Psoas muscle (tissue), 7 donors: ENCODE measurements at regions not wholly inside any gene's neighbourhood (a gene's known extent, or its start where the extent isn't known, plus 50 kb on each side); places are given as distances from the start of the nearest gene placed in this dataset.

Source experiments
- ATAC-seq, 4 donors: fragments of 200-7000 bp; cut with Tn5 transposase; one replicate each; pipeline ENCODE4 v1.9.1; 2020; ENCODE audit warnings: moderate library complexity in 3 of 4, mild to moderate bottlenecking in 2 of 4
- DNase-seq, 2 donors: peaks; one replicate each; pipeline ENCODE4 v3.0.0-alpha.2; 2020
- H3K27ac ChIP-seq: fragments of 200-600 bp; one replicate; pipeline ENCODE4 v1.8.0; 2022
- H3K27me3 ChIP-seq, 3 donors: fragments of 200-600 bp in 1 of 3; one replicate each; pipeline versions ENCODE4 v1.6.1 to v1.8.0; 2013 to 2022; ENCODE audit warnings: low read length in 2 of 3, mild to moderate bottlenecking in 2 of 3, moderate library complexity in 1 of 3; ENCODE audit not compliant: insufficient read depth in 3 of 3
- H3K36me3 ChIP-seq, 2 donors: fragments of 200-600 bp in 1 of 2; one replicate each; pipeline versions ENCODE4 v1.6.1 to v1.8.0; 2013 to 2022; ENCODE audit warnings: low read depth in 1 of 2, mild to moderate bottlenecking in 1 of 2, moderate library complexity in 1 of 2; ENCODE audit not compliant: insufficient read depth in 1 of 2
- H3K4me1 ChIP-seq: fragments of 200-600 bp; one replicate; pipeline ENCODE4 v1.8.0; 2022
- H3K4me3 ChIP-seq: fragments of 200-600 bp; one replicate; pipeline ENCODE4 v1.8.0; 2022; ENCODE audit warnings: mild to moderate bottlenecking
- H3K9me3 ChIP-seq: fragments of 200-600 bp; one replicate; pipeline ENCODE4 v1.8.0; 2022
- WGBS, 3 donors: extraction: QIAGEN DNeasy Blood & Tissue Kit; methylation state at CpG; one replicate each; pipeline versions ENCODE4 v1.1.6 to v1.1.7; 2013; 5-methylcytosine and 5-hydroxymethylcytosine counted together
- intact Hi-C, 2 donors: fragments of 100-400 bp; cut with DNase I; formaldehyde crosslinking; loops; one replicate each; pipeline versions ENCODE4 v1.11.0 to v1.14.2; 2022
- TF ChIP-seq, protein P1 (sequence below): fragments of 200-600 bp; IDR thresholded peaks from one replicate; pipeline ENCODE4 v1.8.0; 2022; ENCODE audit warnings: antibody characterized with exemption
- donor health status: healthy with polysubstance abuse.
- donor health status: DM: no; HTN: no; CAD: no; lungs with moderate emphysema.
- donor health status: Bipolar disorder and iron deficiency.
- donor health status: healthy.
- donor health status: DM: yes; HTN: yes; CAD: no.
- donor health status: DM: no; HTN: no; CAD: no.
- donor health status: DM: yes; HTN: yes; CAD: no.

DNA sequence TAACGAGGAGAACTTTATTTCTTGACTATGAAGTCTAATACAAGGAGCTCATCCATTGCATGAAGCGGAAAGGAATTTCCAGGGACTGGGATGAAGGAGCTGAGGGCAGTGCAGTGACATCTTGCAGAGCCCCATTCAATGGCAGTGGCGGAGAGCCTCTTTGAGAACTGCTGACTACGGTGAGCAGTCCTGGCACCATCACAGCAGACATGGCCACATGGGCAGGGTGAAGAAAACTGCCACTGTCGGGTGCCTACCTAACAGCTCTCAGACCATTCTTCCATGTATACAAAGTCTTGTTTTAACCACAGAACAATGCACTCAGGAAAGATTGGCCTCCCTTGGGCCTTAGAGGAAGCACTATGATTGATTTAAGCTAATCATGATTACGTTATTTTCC, 506.1 kb upstream of the DCC start:
- DNase-seq, result no peak
- no peaks in the 10 kb centered on the region for H3K9me3 ChIP-seq
- H3K27me3 ChIP-seq, result no peaks in the 10 kb centered on the region
- 67 to 79% (median 68%) methylated on average over 6 of the region's 6 CpGs for WGBS, 3 donors
- TF ChIP-seq, protein P1, sequence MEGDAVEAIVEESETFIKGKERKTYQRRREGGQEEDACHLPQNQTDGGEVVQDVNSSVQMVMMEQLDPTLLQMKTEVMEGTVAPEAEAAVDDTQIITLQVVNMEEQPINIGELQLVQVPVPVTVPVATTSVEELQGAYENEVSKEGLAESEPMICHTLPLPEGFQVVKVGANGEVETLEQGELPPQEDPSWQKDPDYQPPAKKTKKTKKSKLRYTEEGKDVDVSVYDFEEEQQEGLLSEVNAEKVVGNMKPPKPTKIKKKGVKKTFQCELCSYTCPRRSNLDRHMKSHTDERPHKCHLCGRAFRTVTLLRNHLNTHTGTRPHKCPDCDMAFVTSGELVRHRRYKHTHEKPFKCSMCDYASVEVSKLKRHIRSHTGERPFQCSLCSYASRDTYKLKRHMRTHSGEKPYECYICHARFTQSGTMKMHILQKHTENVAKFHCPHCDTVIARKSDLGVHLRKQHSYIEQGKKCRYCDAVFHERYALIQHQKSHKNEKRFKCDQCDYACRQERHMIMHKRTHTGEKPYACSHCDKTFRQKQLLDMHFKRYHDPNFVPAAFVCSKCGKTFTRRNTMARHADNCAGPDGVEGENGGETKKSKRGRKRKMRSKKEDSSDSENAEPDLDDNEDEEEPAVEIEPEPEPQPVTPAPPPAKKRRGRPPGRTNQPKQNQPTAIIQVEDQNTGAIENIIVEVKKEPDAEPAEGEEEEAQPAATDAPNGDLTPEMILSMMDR, result no peak
- H3K4me1 ChIP-seq, result no peaks in the 10 kb centered on the region
- H3K4me3 ChIP-seq, result no peak overlapping the region
- H3K27ac ChIP-seq, result no peak overlapping the region
- intact Hi-C loops, result no loop called here
- no peaks in the 10 kb centered on the region for H3K36me3 ChIP-seq
- ATAC-seq, result no peak

DNA sequence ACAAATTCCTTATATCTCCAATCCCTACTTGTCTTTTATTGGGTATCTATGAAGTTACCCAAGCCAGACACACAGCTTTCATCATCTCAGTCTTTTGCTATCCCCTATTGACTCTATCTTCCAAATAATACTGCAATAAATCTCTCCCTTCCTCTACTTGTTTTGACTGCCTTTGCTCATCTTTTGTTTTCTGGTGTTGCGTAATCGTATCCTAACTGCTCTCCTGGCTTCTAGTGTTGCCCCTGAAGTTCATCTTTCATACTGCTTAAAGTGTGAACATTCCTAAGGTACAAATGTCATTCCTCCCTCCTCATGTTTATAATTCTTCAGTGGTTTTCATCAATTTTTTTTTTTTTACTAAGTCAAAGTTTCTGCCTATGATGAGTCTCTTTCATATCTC, 491.3 kb upstream of the DCC start:
- no peak overlapping the region for H3K4me3 ChIP-seq
- H3K36me3 ChIP-seq, result no peaks in the 10 kb centered on the region
- H3K27ac ChIP-seq, result no peak overlapping the region
- WGBS, 3 donors, result 89 to 92% (median 91%) methylated on average over 2 of the region's 2 CpGs
- ATAC-seq, result no peak
- no peak for DNase-seq
- H3K4me1 ChIP-seq, result no peaks in the 10 kb centered on the region
- TF ChIP-seq, protein P1, result no peak
- intact Hi-C loops, result no loop called here
- no peaks in the 10 kb centered on the region for H3K27me3 ChIP-seq
- H3K9me3 ChIP-seq, result peaks cover 7% of the 10 kb centered on the region

DNA sequence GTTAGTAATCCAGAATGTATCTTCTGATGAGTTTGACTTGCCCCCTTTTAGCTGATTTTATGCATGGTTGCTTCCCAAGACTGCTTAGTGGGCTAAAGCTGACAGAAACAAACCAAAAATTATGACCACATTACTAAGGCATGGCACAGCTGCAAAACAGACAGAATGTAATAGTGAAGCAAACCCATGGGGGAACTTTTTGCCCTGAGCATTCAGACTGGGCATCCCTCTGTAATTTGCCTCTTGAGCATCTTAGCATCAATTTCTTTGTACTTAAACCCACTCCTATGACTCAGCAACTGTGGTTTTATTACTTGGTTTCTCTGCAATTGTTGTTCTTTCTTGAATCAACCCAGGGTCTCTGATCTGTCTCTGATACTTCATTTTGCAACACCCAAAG, 487.3 kb upstream of the DCC start:
- H3K4me1 ChIP-seq, result no peaks in the 10 kb centered on the region
- intact Hi-C loops, result no loop called here
- H3K4me3 ChIP-seq, result no peak overlapping the region
- peaks cover 7% of the 10 kb centered on the region for H3K9me3 ChIP-seq
- H3K27ac ChIP-seq, result no peak overlapping the region
- no peaks in the 10 kb centered on the region for H3K27me3 ChIP-seq
- H3K36me3 ChIP-seq, result no peaks in the 10 kb centered on the region
- DNase-seq (no peak), ATAC-seq (no peak)
- TF ChIP-seq, protein P1, result no peak

DNA sequence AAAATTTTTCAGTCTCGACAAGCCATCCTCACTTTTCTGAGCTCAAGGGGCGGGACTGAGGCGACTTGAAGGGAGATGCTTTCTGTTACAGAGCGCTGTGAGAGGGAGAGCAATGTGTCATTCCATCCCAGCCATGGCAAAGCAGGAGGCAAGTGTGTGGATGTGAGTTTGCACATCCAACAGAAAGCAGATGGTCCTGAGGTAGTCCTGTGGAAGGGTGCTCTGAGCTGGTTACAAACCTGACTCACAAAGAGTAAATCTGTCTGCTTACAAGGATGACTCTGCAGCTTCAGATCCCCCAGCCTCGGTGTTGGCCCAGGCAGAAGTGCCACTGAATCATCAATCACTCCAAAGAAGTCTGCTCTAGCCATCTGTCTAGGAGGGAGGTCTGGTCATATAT, 482.0 kb upstream of the DCC start:
- H3K36me3 ChIP-seq, result no peaks in the 10 kb centered on the region
- TF ChIP-seq, protein P1, result no peak
- 45 to 54% (median 53%) methylated on average over 5 of the region's 5 CpGs for WGBS, 3 donors
- no peak overlapping the region for H3K27ac ChIP-seq
- H3K9me3 ChIP-seq, result no peaks in the 10 kb centered on the region
- ATAC-seq (no peak), DNase-seq (no peak)
- H3K4me1 ChIP-seq, result no peaks in the 10 kb centered on the region
- H3K4me3 ChIP-seq, result no peak overlapping the region
- intact Hi-C loops, result no loop called here
- no peaks in the 10 kb centered on the region for H3K27me3 ChIP-seq

DNA sequence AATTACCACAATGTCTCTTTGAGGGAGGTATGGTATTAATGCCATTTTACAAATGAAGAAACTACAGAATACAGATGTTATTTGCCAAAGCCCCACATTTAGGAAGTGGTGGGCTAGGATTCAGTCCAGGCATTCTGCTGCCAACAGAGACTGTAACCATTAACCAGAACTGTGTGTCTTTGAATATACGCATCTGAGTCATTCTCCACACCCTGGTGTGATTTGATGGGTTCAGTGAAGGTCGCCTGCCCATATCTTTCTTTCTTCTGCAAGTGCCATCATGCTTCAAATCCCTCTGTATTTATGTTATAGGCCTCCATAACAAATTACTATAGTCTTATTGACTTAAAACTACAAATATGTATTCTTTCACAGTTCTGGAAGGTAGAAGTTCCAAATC, 479.0 kb upstream of the DCC start:
- DNase-seq, result no peak
- no peak for ATAC-seq
- Histone ChIP-seq H3K36me3 (no peaks in the 10 kb centered on the region), H3K4me1 (no peaks in the 10 kb centered on the region), H3K9me3 (no peaks in the 10 kb centered on the region), H3K27ac (no peak overlapping the region), H3K27me3 (no peaks in the 10 kb centered on the region), H3K4me3 (no peak overlapping the region)
- WGBS, 3 donors, result 68 to 81% (median 73%) methylated on average over 2 of the region's 2 CpGs
- TF ChIP-seq, protein P1, result no peak
- intact Hi-C loops, result no loop called here
